GM21619 (cell line): ENCODE measurements at regions not wholly inside any gene's neighbourhood (a gene's known extent, or its start where the extent isn't known, plus 50 kb on each side); places are given as distances from the start of the nearest gene placed in this dataset.
A peak's percentile ranks its signal among the peaks of the same experiment; 100 is the strongest.

Experiments used
- ATAC-seq: cut with Tn5 transposase; IDR thresholded peaks from one replicate; pipeline ENCODE4 v1.9.1; 2021; ENCODE audit not compliant: unreplicated experiment

- no peak for ATAC-seq
Observed at GRCh38 chr18:75518007-75518406, 90.5 kb upstream of the SMIM21 start.

- no peak for ATAC-seq
Observed at GRCh38 chr18:75517286-75517685, 89.8 kb upstream of the SMIM21 start.

DNA sequence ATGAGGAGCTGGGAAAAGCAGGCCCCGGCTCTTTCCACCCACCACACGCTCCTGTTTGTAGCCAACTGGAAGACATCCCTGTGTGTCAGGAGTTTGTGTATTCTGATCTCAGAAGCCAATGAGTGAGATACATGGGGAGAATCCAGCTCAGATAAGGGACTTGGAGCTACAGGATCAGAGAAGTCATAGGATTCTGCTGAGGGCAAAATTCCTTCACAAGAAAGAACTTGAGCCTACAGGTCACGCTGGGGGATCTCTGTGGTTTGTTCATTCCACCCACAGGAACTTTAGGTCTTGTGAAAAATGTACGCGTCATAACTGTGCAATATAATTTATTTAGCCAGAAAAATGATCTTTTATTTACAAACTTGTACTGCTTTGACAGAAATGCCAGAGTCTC lies 80.1 kb upstream of the SMIM21 start:
- ATAC-seq: no peak

GRCh38 chr18:75506913-75507312 lies 79.4 kb upstream of the SMIM21 start:
- ATAC-seq: no peak

- ATAC-seq: no peak
Observed at GRCh38 chr18:75504469-75504868, 77.0 kb upstream of the SMIM21 start.

DNA sequence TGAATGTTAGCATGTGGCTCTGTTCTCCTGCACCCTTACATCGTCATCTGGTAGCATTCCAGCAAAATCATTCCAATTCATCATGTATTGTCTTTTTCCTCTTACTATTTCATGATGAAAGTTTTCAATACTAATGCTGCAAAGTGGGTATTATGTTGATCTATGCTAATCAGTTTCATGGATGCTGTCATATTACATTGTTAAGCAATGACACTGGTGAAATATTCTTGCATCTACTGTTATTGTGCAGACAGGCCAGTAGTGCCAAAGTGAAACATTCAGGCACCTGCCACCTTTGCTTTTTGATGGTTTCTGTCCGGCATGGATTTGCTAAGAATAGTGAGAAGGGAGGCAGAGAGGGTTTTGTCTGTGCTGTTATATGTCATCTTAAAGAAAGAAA lies 76.1 kb upstream of the SMIM21 start:
- ATAC-seq: no peak

- ATAC-seq: no peak
Observed at GRCh38 chr18:75502286-75502685, 74.8 kb upstream of the SMIM21 start.

DNA sequence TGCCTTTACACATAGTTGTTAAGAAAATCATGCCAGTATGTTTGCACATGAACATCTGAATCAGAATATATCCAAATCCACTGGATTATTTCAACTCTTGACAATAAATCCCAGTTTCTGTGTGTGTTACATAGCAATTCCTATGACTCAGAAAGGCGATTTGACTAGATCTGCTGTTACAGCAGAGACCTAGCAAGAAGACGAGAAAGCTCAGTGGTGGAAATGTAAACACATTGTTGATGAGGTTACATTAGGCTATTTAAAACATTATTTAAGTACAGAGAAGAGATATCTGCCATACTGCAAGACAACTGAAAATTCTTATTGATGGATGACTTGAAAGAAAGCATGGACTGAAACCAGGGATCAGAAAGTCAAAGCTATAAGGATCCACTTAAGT lies 73.0 kb upstream of the SMIM21 start:
- no peak for ATAC-seq

DNA sequence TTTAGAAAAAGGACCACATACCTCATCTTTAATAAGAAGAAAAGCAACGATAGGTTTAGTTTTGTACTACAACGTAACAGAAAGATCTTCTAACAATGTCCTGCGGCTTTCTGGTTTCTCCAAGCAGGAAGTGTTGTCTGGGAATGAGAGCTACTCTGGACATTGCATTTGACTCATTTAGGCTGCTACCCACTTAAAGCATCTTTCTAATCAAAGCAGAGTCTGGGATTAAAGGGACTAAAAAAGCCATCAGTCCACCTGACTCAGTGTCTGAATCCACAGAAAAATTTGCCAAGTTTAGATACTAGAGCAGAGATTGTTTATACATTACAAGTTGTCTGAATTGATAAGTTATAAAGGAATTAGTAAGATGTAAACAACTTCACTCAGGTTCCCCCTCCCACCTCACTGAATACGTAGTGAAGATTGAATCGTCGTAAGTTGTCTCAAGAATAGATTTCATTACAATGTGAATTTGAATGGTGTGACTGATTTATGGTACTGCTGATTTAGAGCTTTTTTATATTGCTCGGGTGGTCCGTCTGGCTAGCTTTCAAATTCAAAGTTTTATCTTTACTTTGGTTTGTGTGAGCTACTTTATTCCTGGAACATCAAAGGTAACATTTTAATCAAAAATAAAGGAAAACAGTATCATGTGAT lies 70.2 kb upstream of the SMIM21 start:
- ATAC-seq: no peak

DNA sequence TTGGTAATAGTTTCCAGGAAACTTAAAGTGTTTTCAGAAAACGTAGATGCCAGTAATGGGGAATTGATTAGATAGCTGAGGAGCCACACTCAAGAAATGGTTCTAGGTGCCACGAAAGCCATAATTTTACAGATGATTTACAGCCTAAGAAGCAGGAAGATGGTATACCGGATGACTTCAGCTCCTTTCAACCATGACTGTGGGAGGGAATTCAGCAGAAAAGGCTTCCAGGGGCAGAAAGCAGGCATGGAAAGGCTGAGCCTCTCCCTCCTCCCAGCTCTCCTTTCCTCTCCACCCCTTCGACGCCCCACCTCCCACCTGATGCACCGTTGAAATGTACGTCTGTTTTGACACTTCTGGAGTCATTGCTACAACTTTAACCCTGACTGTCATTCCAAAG lies 68.6 kb upstream of the SMIM21 start:
- ATAC-seq: no peak

- ATAC-seq: no peak
Observed at GRCh38 chr18:75492852-75493251, 65.3 kb upstream of the SMIM21 start.

- ATAC-seq: no peak
Observed at GRCh38 chr18:75491361-75491760, 63.9 kb upstream of the SMIM21 start.

GRCh38 chr18:75489493-75490190 lies 62.1 kb upstream of the SMIM21 start:
- ATAC-seq: no peak

DNA sequence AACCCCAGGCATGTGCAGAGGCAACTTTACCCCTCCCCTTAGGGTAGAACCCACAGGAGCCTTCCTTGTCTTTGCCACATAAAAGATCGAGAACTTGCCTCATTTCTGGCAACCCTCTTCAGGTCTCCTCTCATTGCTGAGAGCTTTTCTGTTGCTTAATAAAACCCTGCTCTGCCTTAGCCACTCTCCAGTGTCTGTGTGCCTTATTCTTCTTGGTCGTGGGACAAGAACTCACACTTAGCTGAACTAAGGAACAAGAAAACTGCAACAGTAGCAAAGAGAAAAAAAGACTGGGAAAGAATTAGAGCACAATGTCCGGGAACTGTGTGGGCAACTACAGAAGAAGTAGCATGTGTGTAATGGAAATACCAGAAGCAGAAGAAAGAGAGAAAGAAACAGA lies 56.2 kb upstream of the SMIM21 start:
- no peak for ATAC-seq

GRCh38 chr18:75482880-75483279 lies 55.4 kb upstream of the SMIM21 start:
- no peak for ATAC-seq

GRCh38 chr18:75480487-75480886 lies 53.0 kb upstream of the SMIM21 start:
- no peak for ATAC-seq

GRCh38 chr18:75478996-75479880 lies 51.7 kb upstream of the SMIM21 start:
- ATAC-seq: peak; percentile 53

DNA sequence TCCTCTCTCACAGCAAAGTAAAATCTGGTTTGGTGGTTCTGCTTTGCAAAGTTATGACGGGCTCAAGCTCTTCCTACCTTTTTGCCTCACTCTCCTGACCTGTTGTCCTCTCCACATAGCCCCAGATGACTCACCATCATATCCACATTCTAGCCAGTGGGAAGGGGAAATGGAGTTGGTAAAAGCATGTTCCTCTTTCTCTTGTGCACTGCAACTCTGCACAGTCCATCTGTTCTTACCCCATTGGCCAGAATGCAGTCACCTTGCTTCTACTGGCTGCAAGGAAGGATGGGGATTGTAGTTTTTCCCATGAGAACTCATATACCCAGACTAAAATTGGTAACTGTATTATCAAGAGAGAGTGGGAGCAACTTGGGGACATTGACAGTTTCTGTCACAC lies 50.4 kb upstream of the SMIM21 start:
- peak; percentile 48 for ATAC-seq
